NT2/D1 (cell line): ENCODE measurements at regions not wholly inside any gene's neighbourhood (a gene's known extent, or its start where the extent isn't known, plus 50 kb on each side); places are given as distances from the start of the nearest gene placed in this dataset.

Experiments
- YY1 ChIP-seq: IDR thresholded peaks from 2 replicates; pipeline ENCODE4 v1.6.1; 2011; ENCODE audit not compliant: insufficient read length, insufficient read depth
- ZNF274 ChIP-seq: IDR thresholded peaks from 2 replicates; pipeline ENCODE4 v1.6.1; 2011; ENCODE audit warnings: mild to moderate bottlenecking, low read depth, low read length

DNA sequence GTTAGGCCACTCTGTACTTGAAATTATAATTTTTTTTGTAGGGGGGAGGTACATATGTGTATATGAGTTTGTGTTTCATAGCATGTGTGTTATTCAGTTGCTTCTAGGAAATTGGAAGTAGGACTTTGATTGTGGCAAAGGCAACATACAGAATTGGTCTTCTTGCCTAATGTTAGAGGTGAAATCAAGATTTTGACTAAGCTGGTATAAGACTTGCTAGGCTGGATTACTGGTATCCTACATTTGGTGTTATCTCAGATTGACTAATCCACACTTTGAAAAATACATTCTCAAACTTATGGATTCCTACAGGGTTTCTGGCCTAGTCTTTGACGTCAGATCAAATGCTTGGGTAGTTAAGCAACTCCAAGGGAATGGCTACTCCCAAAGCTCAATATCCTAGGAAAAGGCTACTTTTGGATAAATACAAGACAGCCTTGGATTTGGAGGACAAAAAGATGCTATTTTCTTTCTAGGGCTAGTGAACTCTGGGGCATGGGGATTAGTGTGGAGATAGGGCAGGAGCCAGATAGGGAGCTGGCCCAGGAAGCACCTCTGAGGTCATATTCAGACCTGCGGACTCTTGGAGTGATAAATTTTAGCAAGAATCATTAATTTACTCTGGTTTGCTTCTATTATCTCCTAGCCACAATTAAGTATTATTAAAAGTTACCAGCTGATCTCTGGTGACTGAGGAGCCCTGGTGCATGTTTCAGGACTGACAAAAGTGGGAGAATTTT, 144.0 kb upstream of the RPS23 start:
- TF ChIP-seq YY1 (no peak), ZNF274 (no peak)
